OCI-LY3 (cell line): ENCODE measurements at regions not wholly inside any gene's neighbourhood (a gene's known extent, or its start where the extent isn't known, plus 50 kb on each side); places are given as distances from the start of the nearest gene placed in this dataset.

Experiments used
- CTCF ChIP-seq: fragments of 200-600, 300-600 bp; sonication (generic); IDR thresholded peaks from 2 replicates; pipeline ENCODE4 v1.5.1; 2014; ENCODE audit warnings: antibody characterized with exemption, low read length, low read depth
- EZH2phosphoT487 ChIP-seq: fragments of 200-600 bp; shearing (Covaris generic); IDR thresholded peaks from 2 replicates; pipeline ENCODE4 v1.6.1; 2018; ENCODE audit warnings: antibody characterized with exemption, mixed run types, low read depth

GRCh38 chr3:55160241-55160983 lies 232.6 kb upstream of the LRTM1 start:
- no peak for TF ChIP-seq CTCF
- TF ChIP-seq EZH2phosphoT487, result no peak
